Adrenal gland (tissue), 9 donors: ENCODE measurements at regions not wholly inside any gene's neighbourhood (a gene's known extent, or its start where the extent isn't known, plus 50 kb on each side); places are given as distances from the start of the nearest gene placed in this dataset.
A peak's percentile ranks its signal among the peaks of the same experiment; 100 is the strongest.

Experiments used
- DNase-seq, 7 donors: peaks; one replicate each; pipeline ENCODE4 v3.0.0-alpha.2; 2019 to 2020
- H3K27ac ChIP-seq, 5 donors: fragments of 200-600 bp; sonication (generic) in 4 of 5; 1 replicate in 3 of 5; 2 replicates in 2 of 5; pipeline versions ENCODE4 v1.5.1 to v1.8.0; 2016 to 2020; ENCODE audit warnings: mild to moderate bottlenecking in 1 of 5
- H3K27me3 ChIP-seq: fragments of 200-600 bp; 2 replicates; pipeline ENCODE4 v1.8.0; 2021
- H3K36me3 ChIP-seq, 2 donors: fragments of 200-600 bp; replicated peaks in 1 of 2; 1 replicate in 1 of 2; 2 replicates in 1 of 2; pipeline versions ENCODE4 v1.5.1 to v1.8.0; 2018 to 2022
- H3K4me1 ChIP-seq, 2 donors: fragments of 200-600 bp; replicated peaks in 1 of 2; 1 replicate in 1 of 2; 2 replicates in 1 of 2; pipeline versions ENCODE4 v1.5.1 to v1.8.0; 2018 to 2021
- H3K4me3 ChIP-seq, 4 donors: fragments of 200-600 bp; sonication (generic) in 3 of 4; one replicate each; pipeline ENCODE4 v1.5.1; 2016 to 2018
- H3K9me3 ChIP-seq, 3 donors: fragments of 200-600 bp; sonication (generic) in 1 of 3; replicated peaks in 1 of 3; 1 replicate in 2 of 3; 2 replicates in 1 of 3; pipeline versions ENCODE4 v1.5.1 to v1.8.0; 2016 to 2021
- CTCF ChIP-seq, 6 experiments: fragments of 450-650 bp in 4 of 6; fragments of 200-600 bp in 2 of 6; sonication (generic) in 1 of 6; IDR thresholded peaks; 1 replicate in 5 of 6; 2 replicates in 1 of 6; pipeline versions ENCODE4 v1.5.1 to v1.8.0; 2016 to 2021; ENCODE audit warnings: antibody characterized with exemption in 6 of 6, mild to moderate bottlenecking in 2 of 6, moderate library complexity in 1 of 6
- POLR2A ChIP-seq, 2 donors: fragments of 450-650 bp; IDR thresholded peaks; one replicate each; pipeline ENCODE4 v1.6.1; 2017; ENCODE audit warnings: antibody characterized with exemption in 2 of 2, mild to moderate bottlenecking in 2 of 2, moderate library complexity in 1 of 2
- WGBS, 4 donors: extraction: QIAGEN DNeasy Blood & Tissue Kit in 2 of 4; methylation state at CpG; one replicate each; pipeline versions ENCODE4 v1.1.5 to v1.1.7; 2013 to 2017; 5-methylcytosine and 5-hydroxymethylcytosine counted together
- intact Hi-C, 2 donors: fragments of 100-400 bp; cut with DNase I; formaldehyde crosslinking; loops; one replicate each; pipeline versions ENCODE4 v1.14.1 to v1.15.0; 2022 to 2023
- donor health status: healthy with polysubstance abuse.
- donor health status: Bipolar disorder and iron deficiency.
- donor health status: DM: yes; HTN: yes; CAD: no.
- donor health status: DM: no; HTN: no; CAD: no.
- donor health status: DM: no; HTN: no; CAD: no.

GRCh38 chr6:91088515-91088914, 501.6 kb upstream of the MAP3K7 start:
- no peak for DNase-seq
- Histone ChIP-seq H3K4me3 (no peak overlapping the region), H3K9me3 (no peaks in the 10 kb centered on the region), H3K36me3 (no peaks in the 10 kb centered on the region), H3K4me1 (no peaks in the 10 kb centered on the region), H3K27ac (no peak overlapping the region), H3K27me3 (no peaks in the 10 kb centered on the region)
- intact Hi-C loops: no loop called here
- TF ChIP-seq CTCF (IDR thresholded peaks at IDR 0.05) (no peak), POLR2A (IDR thresholded peaks at IDR 0.05) (no peak)
- WGBS, 4 donors: 32 to 48% (median 47%) methylated on average over 1 of the region's 1 CpG

GRCh38 chr6:91087908-91088307, 501.0 kb upstream of the MAP3K7 start:
- intact Hi-C loops: no loop called here
- Histone ChIP-seq H3K9me3 (no peaks in the 10 kb centered on the region), H3K36me3 (no peaks in the 10 kb centered on the region), H3K27ac (no peak overlapping the region), H3K27me3 (no peaks in the 10 kb centered on the region), H3K4me3 (no peak overlapping the region), H3K4me1 (no peaks in the 10 kb centered on the region)
- WGBS, 4 donors: 64 to 77% (median 67%) methylated on average over 4 of the region's 4 CpGs
- no peak for TF ChIP-seq POLR2A (IDR thresholded peaks at IDR 0.05)
- DNase-seq: no peak

- intact Hi-C loops: no loop called here
- no peak overlapping the region for H3K27ac ChIP-seq
- 76 to 86% (median 80%) methylated on average over 5 of the region's 5 CpGs for WGBS, 4 donors
- no peaks in the 10 kb centered on the region for H3K4me1 ChIP-seq
- TF ChIP-seq CTCF (IDR thresholded peaks at IDR 0.05) (no peak), POLR2A (IDR thresholded peaks at IDR 0.05) (no peak)
- no peaks in the 10 kb centered on the region for H3K36me3 ChIP-seq
- H3K27me3 ChIP-seq: no peaks in the 10 kb centered on the region
- H3K4me3 ChIP-seq: no peak overlapping the region
- no peak for DNase-seq
- no peaks in the 10 kb centered on the region for H3K9me3 ChIP-seq
Observed at GRCh38 chr6:91083211-91083610, 496.3 kb upstream of the MAP3K7 start.

GRCh38 chr6:91082311-91082832, 495.5 kb upstream of the MAP3K7 start:
- H3K4me1 ChIP-seq: no peaks in the 10 kb centered on the region
- TF ChIP-seq CTCF (IDR thresholded peaks at IDR 0.05) (no peak), POLR2A (IDR thresholded peaks at IDR 0.05) (no peak)
- H3K27ac ChIP-seq: no peak overlapping the region
- H3K36me3 ChIP-seq: no peaks in the 10 kb centered on the region
- H3K9me3 ChIP-seq: no peaks in the 10 kb centered on the region
- peak in 2 of 7 donors; percentile 10 to 22 for DNase-seq
- H3K4me3 ChIP-seq: no peak overlapping the region
- intact Hi-C loops: no loop called here
- H3K27me3 ChIP-seq: no peaks in the 10 kb centered on the region
- WGBS, 4 donors: 53 to 73% (median 58%) methylated on average over 2 to 3 of the region's 3 CpGs

- H3K9me3 ChIP-seq: no peaks in the 10 kb centered on the region
- 34 to 37% (median 35%) methylated on average over 6 of the region's 6 CpGs for WGBS, 4 donors
Observed at GRCh38 chr6:91081452-91082067, 494.7 kb upstream of the MAP3K7 start.

More at GRCh38 chr6:91081452-91082067, 494.7 kb upstream of the MAP3K7 start:
- Histone ChIP-seq H3K36me3 (no peaks in the 10 kb centered on the region), H3K4me3 (no peak overlapping the region), H3K27ac (no peak overlapping the region), H3K4me1 (no peaks in the 10 kb centered on the region), H3K27me3 (no peaks in the 10 kb centered on the region)
- no peak for DNase-seq
- TF ChIP-seq POLR2A (IDR thresholded peaks at IDR 0.05) (no peak), CTCF (IDR thresholded peaks at IDR 0.05) (peak; percentile 44 to 70 (median 54))
- intact Hi-C loops: no loop called here
